GM19328 (cell line): ENCODE measurements at regions not wholly inside any gene's neighbourhood (a gene's known extent, or its start where the extent isn't known, plus 50 kb on each side); places are given as distances from the start of the nearest gene placed in this dataset.
"Not testable (repeated sequence)": the region's sequence is repeated elsewhere in the genome, so short reads cannot be mapped to it uniquely, and the experiment has no call there.

Source experiments
- ATAC-seq: cut with Tn5 transposase; IDR thresholded peaks from one replicate; pipeline ENCODE4 v1.9.1; 2021; ENCODE audit warnings: mild to moderate bottlenecking, moderate library complexity; ENCODE audit not compliant: unreplicated experiment

DNA sequence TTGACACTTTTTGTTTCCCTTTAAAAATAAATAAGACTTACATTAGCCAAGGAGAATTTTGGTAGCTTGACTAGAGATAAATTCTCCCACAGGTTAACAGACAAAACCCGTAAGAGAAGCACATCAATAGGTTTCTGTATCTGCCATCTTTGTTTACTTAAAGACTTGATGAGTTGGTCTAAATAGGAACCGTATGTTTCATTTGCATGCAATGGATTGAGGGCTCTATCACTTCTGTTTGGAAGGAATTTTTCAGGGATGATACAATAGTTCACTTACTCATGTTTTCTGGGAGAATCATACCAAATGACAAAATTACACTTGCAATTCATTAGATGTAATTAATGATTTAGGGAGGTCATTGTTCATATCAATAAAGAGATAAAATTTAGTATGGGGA, 631.5 kb upstream of the NR2F2 start:
- ATAC-seq, result no peak

DNA sequence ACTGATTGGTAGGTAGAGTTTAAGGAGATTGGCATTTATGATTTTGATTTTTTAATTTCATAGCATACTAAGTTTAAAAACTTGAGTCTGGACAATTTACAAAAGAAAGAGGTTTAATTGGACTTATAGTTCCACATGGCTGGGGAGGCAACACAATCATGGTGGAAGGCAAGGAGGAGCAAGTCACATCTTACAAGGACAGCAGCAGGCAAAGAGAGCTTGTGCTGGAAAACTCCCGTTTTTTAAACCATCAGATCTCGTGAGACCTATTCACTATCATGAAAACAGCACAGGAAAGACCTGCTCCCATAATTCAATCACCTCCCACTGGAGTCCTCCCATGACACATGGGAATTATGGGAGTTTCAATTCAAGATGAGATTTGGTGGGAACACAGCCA, 630.9 kb upstream of the NR2F2 start:
- no peak for ATAC-seq

DNA sequence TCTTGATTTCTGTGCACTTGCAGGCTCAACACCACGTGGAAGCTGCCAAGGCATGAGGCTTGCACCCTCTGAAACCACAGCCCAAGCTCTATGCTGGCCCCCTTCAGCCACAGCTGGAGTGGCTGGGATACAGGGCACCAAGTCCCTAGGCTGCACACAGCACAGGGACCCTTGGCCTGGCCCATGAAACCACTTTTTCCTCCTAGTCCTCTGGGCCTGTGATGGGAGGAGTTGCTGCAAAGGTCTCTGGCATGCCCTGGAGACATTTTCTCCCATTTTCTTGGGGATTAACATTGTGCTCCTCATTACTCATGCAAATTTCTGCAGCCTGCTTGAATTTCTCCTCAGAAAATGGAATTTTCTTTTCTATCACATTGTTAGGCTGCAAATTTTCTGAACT, 629.8 kb upstream of the NR2F2 start:
- ATAC-seq, result not testable (repeated sequence)

DNA sequence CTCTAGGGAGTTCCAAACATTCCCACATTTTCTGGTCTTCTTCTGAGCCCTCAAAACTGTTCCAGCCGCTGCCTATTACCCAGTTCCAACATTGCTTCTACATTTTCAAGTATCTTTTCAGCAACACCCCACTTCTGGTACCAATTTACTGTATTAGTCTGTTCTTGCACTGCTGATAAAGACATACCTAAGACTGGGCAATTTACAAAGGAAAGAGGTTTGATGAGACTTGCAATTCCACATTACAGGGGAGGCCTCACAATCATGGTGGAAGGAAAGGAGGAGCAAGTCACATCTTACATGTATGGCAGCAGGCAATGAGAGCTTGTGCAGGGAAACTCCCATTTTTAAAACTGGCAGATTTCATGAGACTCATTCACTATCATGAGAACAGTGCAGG, 629.1 kb upstream of the NR2F2 start:
- ATAC-seq, result no peak

DNA sequence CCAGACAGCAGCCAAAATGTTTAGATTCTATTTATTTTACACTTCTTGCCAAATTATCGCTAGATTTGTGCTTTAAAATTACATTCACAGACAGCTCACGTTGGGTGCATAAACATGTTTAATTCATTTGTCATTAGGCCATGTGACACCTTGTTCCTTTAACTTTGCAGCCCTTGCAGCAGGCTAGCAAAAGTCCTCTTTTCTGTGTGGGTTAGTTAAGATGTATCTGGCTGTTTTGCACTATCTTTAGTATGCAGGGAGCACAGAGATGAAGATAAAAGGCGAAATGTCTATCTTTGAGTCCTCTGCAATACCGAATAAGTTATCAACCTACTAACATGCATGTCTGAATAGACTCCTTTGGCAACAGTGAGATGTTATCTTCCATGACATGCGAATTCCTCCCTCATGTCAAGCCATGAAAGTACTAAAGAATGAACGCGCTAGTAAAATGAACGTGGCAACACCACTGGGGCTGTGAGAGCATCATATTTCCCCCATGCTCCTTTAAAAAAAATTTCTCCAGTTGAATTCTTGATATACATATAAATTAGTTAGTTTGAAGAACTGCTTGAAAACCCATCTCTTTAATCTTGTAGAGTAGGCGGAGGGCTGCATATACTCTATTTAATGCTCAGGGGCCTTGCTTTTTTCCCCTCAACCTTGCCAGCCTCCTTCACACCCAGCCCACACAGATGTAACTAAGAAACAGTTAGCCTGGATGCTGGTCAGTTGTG, 620.4 kb upstream of the NR2F2 start:
- no peak for ATAC-seq

DNA sequence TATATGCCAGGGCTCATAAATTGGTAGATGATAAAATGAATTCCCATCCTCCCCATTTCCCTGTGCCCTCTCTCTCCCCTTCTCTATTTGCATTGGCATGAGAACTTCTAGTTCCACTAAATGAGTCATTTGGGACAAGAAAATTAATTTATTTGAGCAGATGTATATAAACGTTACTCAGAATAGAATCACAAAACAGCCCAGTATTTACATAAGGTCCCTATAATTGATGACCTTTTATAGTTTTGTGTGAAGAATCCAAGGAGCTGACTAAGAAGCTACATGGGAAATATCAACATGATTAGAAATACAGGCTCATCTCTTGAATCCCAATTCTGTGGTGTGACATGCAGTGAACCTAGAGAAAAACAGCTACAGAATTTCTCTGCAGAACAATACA, 617.7 kb upstream of the NR2F2 start:
- no peak for ATAC-seq

DNA sequence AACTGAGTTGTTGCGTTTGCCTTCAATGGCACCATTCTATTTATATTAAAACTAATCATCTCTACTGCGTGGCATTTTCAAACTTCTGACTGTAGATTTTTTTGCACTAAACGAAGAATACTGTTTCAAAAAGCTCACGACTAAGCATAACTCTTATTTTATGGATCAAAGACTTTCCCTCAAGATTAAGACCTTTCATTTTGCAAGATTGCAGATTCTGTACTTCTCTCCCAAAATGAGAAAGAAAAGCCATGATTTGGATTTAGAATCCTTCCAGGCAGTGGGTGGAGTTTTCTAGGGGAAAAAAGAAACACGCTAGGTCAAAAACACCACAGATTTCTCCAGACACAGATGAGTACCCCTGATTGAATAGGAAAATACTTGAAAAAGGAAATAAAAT, 617.2 kb upstream of the NR2F2 start:
- ATAC-seq, result no peak

DNA sequence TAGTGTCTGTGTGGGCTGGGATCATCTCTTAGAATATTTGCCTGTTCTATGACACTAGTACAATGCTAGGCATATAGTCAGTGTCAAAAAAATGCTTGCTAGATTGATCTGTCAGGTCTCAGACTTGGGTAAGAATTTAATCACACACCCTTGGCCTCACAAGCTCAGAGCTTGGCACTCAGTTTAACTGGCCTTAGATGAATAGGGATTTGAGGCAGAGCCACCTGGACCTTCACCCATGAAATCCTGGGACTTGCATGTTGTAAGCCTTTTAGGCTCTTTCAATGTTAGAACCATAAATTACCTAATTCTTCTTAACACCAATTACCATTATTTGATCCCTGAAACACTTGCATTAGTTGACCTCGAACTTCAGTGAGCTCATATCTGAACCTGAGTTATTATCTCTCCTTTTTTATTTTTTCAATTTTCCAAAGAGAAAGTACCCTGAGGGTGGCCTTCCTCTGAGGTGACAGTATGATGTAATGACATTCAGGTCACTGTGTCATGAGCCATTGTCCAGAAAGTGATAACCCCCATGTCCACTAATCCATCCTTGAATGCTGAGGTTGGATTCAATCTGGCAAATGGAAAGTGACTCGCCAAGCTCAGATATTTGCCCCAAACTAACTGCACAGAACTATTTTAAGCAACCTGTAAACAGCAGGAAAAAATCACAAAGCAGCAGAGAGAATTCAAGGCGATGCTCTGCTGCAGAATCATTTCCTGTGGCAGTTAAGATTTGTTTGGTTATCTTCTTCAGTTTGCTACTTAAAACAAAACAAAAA, 615.2 kb upstream of the NR2F2 start:
- ATAC-seq, result no peak

DNA sequence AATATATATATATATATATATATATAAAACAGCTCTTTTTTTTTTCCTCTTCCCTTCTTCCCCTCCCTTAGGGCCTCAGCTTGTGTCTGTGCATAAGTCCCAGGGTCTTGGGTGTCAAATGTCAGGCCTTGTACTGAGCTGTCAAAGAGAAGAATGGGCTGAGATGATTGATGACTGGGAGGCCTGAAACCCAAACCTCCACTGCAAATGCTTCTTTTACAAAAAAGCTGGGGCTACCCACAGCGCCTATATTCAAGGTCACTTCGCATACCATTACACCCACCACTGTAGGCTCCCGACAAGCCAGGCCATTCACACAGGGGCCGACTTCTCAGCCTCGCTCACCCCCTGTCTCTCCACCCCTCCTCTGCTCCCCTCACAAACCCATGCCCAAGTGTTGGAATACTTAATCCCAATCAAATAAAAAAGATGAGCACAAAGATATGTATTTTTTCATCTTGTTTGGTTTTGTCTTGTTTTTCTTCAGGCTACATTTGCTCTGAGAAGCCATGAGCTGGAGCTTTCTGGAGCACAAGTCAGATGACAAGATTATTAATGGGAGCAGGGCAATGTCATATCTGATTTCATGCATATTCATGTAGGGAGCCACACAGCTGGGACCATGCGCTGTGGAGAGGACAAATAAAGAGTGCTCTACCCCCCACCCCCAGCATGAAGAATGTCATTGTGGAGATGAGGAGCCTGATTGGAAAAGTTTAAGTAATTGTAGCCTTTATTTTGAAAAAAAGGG, 614.4 kb upstream of the NR2F2 start:
- no peak for ATAC-seq

DNA sequence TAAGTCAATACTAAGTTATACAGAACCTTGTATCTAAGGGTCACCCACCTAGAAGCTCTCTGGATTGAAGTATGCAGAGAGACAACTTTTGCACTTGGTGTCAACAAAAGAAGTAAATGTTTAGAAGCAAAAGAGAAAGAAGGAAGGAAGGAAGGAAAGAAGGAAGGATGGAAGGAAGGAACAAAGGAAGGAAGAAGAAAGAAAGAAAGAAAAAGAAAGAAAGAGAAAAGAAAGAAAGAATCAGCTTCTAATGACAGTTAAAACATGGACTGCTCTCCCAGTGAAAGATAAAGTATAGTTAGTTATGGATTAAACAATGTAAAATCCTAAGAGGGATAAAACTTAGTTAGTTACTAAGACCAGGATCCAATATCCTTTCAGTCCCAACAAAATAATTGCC, 613.8 kb upstream of the NR2F2 start:
- no peak for ATAC-seq

DNA sequence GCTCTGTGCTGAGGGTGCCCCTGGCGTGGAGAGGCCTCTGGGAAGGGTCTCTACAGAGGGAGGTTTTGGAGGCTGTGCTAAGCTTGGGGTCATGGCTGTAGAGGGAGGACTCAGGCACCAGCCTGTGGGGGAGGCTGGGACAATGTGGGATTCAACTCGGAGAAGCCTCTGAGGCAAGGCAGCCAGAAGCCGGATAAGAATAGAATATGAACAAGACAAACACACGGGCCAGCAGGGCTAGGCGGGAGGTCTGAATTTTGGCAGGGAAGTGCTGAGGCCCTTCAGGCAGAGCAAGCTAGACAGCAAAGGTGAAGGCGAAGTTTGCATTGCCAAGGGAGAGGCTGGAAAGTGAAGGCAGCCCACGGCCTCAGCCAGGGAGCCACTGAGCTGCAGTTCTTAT, 612.1 kb upstream of the NR2F2 start:
- no peak for ATAC-seq

DNA sequence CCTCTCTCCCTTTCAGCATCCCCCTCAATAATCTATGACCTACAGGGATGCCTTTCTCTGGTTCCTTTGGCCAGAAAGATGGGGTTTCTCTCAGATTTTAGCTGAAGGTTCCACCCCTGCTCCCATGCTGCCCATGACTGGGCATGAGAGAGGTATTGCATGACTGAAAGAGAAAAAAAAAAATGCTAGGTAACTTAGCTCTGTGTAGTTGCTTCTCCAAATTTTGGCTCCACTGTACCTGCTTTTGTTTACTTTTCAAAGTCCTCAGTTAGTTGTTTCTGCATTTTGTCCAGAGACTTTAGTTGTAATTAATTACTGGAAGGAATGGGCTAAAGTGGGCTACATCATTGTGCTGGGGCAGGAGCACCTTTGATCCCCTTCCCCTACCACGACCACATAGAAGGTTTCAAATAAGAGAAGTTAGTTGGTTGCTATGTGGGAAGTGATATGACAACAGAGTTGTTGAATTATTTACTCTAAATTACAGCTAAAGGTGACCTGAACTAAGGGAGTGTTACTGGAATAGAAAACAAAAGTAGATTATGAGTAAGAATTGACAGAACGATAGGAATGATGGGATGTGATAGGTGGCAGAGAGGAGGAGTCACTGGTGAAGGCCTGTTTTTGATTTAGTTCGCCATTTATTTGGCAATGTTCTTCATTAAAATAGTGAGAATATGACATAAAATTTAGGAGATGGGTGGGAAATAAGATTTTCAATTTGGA, 605.4 kb upstream of the NR2F2 start:
- no peak for ATAC-seq

DNA sequence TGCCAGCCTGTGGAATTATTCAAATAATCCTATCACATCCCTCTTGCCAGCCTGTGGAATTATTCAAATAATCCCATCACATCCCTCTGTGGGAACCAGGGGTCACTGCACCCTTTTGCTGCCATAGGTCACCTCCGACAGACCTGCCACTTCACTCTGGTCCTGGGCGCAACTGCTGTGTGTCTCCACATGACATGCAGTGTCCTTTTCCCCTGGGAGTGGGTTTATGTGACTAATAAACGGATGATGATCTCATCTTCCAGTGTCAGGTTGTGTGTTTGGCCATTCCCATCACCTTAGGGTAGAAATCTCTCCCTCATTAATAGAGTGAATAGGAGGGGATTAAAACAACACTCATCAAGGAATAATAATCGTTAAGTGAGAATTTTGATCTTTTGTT, 603.6 kb upstream of the NR2F2 start:
- ATAC-seq, result no peak

DNA sequence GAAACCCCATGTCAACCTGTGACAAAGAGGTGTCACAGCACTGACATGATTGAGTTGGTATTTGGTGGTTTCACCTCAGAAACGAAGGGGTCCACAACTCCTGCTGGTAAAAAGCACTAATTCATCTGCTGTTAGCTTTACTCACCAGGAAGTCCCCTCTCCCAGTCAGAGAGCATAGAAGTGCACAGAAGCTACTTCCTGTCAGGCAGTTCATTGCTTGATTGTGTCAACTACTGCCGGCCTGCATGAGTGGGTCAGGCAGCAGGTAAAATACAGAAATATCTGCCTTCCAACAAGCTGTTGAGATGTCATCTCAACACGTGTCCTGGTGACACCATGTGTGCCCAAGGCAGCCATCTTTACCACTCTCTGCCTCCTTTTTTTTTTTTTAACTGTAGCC, 596.6 kb upstream of the NR2F2 start:
- no peak for ATAC-seq

DNA sequence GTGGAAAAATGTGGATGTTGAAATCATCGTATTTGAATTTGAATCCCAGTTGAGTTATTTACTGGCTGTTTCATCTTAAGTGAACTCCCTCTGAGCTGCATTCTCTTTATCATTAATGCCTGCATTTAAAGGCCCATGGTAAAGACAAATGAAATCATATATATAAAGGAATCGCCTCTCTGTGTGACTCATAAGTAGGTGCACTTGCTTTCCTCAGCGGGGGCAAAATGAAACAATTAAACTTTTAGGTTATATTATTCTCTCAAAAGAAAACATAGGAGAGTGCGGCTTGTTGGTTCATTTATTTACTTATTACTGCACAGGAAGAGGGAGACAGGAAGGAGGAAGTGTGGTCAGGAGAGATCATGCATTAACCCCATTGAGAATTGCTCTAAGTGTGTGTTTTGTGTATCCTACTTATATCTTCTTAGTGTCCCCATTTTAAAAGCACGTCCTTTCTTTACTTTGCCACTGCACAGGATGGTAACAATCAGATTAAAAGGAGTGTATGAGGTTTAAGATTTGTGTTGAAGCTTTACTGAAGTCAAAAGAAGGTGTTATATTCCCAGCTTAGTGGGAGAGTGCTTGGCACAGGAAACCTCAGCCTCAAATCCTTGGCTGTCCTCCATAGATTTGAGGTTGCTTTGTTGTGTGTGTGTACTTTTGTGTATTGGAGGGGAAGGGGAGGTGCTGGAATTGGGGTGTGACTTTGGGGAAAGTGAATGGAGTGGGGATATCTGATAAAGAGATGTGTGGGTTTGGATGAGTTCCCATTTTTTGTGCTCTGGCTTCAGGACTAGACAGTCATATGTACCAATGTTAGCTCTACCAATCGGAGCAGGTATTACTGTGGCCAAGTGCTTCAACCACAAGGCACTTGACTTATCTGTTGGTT, 595.8 kb upstream of the NR2F2 start:
- no peak for ATAC-seq

DNA sequence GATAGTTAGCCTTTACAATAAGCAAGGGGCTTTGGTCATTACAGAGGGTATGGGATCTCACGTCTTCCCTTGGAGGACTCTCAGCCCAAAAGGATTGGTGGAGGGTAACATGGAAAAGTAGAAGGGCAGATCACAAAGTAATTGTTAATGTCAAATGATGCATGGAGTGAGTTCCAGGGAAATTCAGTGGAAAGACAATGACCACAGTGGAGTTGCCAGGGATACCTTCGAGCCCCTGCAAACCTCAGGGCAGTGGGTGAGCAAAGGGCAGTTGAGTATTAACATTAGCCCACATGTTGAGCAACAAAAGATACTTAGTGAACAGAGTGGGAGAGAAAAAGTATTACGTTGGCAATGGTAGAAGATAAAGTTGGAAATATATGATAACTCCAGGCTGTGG, 593.4 kb upstream of the NR2F2 start:
- no peak for ATAC-seq

DNA sequence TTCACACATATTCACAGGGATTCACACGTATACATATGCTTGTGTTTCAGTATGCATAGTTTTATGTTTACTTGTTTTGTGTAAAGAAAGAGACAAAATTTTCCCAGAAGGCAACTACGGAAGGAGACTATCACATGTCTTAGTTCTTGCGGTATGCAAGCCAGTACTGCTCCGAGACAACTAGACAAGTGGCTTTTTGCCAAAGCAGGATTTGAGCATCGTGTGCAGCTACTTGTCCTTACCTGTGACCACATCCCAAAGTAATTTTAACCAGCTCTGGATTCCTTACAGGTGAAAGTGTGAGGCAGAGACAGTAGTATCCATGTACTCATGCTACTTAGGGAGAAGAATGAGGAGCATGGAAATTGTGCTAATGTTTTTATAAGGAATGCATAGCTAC, 591.4 kb upstream of the NR2F2 start:
- no peak for ATAC-seq

DNA sequence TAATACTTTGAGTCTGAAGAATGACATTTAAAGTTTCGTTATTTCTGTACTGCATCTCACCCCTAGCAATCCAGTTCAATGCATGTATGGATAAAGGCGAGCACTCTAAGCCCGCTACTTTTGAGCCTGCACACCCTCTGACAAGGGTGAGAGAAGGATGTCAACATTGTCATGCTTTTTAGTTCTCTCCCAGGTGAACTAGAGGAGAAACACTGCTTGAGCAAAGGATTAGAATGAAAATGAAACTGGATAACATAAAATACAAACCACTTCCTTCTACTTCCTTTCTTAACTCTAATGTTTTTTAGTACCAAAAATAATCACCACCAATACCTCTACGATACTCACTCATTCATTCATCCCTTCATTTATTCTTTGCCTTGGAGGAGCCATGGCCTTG, 588.7 kb upstream of the NR2F2 start:
- no peak for ATAC-seq

DNA sequence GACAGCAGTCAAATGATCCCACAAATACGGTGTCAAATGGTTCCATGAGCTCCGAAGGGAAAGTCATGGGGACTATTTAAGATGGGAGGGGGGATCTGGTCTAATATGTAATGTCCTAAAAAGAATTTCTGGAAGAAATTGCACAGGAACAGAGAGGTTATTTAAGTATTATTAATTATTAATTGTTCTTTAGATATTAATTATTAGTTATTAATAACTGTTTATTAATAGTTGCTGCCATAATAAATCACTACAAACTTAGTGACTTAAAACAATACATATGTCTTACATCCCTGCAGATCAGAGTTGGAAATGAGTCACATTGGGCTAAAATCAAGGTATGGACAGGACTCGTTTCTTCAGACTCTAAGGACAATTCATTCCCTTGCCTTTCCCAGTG, 588.2 kb upstream of the NR2F2 start:
- no peak for ATAC-seq

DNA sequence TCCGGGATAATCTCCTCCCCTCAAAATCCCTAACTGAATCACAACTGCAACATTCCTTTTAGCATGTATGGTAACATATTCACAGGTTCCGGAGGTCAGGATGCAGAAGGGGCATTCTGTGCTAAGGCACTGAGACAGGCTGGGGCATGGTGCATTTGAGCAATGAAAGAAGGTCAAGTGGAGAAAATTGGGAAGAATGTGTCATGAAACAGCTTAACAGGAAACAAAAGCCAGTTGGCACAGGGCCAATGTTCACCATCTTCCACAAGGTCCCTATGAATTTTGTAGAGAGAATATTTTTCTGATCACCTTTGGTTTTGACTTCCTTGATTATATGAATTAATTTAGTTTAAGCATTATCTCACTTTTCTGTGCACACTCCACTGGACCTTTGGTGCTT, 587.7 kb upstream of the NR2F2 start:
- ATAC-seq, result no peak
